Stimulated activated CD4-positive, alpha-beta T cell treated with anti-CD3 and anti-CD28 coated beads, Interleukin-1b, Interleukin-23, amount 100 ng/mL, for 48 hours (primary cell): ENCODE measurements at regions not wholly inside any gene's neighbourhood (a gene's known extent, or its start where the extent isn't known, plus 50 kb on each side); places are given as distances from the start of the nearest gene placed in this dataset.
A peak's percentile ranks its signal among the peaks of the same experiment; 100 is the strongest.

ENCODE experiments used
- DNase-seq: peaks from one replicate; pipeline ENCODE4 v3.0.0-alpha.2; 2020

DNA sequence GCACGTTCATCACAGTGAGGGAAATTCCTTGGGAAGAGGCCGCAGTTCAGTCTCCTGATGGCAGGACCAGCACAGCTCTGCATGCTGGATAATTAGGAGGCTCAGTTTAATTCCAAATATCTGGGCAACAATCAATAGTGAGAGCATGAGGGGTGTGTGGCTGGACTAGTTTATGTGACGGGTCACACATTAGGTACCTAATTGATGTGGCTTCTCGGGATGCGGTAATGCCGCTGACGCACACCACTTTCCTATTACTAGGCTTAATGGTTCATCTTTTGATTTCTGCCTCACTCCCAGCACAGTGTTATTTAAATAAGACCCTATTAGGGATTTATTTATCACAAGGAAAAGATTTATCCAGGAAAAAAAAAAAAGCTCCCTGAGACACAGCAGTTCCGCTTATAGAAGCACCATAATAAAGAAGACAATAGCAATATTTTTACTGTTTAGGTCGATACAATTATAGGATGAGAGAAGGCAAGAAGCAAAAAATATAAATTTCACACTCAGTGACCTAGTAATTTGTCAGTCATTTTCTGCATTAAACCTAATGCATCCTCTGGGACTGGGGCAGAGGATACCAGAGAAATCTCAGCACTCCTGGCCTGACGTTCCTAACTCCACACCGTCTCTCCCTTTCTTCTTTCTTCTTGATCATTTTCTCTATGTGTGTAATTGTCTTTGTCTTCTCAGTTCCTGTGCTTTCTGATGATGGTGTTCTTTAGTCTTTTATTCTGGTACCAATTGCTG is 264.7 kb upstream of the SLC14A2 start:
- no peak for DNase-seq

DNA sequence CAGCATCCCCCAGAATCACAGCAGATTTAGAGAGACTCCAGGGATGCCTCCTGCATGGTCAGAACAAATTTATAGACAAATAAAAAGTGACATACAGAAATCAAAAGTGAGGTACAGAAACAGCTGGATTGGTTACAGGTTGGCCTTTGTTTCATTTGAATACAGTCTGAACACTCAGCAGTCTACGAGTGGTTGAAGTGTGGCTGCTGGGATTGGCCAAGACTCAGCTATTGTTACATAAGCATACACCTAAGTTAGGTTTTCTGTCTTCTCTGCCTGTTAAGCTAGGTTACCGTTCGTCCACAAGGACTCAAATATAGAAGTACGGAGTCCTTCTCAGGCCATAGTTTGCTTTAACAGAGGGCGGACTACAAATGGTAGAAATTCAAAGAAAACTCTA is 262.4 kb upstream of the SLC14A2 start:
- no peak for DNase-seq

DNA sequence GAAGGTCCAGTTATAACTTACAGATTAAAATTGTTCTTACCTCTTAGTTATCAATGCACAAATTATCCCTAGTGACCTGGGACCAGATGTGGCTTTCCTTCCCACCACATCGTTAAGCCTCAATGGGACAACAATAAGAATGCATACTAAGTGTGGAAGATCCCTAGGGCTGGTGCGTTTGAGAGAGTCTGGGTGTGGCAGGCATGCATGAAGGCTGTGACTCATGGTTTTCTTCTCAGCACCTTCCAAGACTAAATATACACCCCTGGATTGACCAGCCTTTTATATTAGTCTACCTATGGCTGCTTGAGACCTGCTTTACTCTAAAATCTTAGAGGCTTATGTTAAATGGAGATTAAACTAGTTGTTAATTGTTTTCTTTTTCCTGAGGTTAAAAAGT is 261.7 kb upstream of the SLC14A2 start:
- DNase-seq, result no peak

DNA sequence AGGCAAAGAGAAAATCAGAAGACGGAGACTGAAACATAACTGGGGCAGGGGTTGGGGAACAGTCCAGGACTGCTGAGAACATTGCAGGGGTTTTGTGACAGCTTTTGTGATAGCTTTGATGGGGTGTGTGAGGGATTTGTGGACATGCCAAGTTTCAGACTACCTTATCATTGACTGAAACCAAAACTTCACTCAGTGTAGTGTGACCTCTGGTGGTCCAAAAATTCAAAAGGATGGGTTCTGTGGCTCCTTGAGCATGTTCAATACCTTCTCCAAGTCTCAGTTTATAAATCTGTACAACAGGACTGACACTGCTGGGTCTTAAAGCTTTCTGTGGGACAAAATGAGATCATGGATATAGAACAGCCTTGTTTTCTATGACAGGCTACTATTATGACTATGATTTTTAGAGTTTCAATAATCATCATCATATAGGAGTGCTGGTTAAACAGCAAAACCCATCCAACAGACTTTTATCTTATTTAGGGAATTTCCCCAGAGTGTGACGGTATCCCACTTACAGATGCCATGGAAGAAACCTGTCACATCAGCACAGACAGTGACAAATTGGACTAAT is 259.2 kb upstream of the SLC14A2 start:
- DNase-seq, result no peak

DNA sequence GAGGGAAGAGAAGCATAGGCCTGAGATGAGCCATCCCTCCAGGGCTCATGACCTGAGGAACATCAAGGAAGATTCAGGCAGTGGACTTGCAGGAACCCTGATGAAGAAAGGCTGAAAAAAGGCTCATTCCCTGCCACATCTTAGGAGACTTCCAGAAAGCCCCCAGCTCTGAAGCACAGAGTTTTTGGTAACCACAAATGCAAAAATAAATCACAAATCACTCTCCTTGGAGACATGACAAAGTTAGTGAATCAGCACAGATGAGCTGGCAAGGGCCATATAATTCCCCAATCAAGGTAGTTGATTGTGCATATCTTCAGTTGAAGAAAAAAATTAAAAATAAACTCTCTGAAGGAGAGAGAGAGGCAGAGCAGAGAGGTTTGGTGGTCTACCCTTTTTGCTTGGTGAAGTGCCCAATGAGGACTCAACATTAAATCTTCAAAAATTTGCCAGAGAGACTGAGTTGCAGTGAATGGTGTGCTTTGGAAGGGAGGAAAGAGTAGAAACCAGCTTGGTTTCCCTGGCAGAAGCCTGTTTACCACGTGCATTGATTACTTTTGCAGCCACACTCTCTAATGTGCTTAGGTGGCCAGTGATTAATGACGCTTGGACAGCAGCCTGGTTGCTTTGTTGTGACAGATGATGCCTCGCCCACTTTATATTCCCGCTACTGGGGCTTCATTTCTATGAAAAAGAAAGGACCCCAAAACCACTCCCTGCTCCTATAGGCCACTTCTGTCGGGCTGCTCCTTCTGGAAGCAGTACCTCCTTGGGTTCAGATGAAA is 257.4 kb upstream of the SLC14A2 start:
- DNase-seq, result no peak

- DNase-seq, result no peak
These were observed 255.8 kb upstream of the SLC14A2 start for GRCh38 chr18:45359275-45360009.

- DNase-seq, result no peak
These were observed 254.0 kb upstream of the SLC14A2 start for GRCh38 chr18:45361125-45361851.

GRCh38 chr18:45363196-45363595 is 252.1 kb upstream of the SLC14A2 start:
- no peak for DNase-seq

DNA sequence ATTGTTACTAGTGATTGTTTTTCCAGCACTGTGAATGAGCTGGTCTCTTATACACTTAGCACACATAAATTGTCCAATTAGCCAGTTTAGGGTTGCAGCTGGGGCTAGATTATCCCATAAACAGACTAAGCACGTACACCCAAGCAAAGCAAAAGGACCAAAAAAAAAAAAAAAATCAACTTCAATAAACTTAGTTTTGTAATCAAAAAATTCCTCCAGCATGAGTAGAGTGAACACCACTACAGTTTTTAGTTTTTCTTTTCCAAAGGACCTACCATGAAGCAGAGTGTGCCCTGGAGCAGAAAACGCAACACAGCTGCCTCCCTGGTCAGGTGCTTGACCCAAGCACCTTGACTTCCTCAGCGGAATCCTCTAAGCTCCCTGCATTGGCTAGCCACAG is 249.4 kb upstream of the SLC14A2 start:
- no peak for DNase-seq

DNA sequence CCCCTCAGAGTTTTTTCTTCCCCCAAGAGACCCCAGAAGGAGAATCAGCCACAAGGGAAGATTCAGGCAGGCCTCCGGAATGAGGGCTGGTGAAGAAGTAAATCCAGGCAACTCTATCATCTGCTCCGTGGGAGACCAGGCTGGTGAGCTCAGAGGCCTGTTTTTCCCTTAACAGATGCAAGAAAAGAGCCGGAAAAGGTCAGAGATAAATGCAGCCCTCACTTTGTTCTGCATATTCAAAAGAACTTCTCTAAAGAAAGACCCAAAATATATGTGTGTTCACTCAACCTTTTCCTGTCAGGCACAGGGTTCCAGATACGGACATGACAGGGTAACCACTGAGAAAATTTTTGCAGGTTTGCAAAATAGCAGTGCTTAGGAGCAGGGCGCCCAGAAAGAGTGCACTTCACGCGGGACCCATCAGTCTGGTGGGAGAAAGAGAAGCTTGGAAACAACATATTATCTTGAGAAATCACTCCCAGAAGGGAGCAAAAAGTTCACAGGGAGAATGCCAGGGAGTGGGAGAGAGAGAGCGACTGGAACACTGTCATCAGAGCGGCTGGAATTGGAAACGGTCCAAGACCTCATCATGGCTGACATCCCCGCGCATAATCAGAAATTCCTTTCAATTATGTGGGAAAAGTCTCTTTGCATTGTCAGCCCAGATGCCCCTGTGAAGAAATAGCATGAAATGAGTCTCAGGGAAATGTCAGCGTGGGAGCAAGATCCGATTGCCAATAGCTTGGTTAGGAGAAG is 244.8 kb upstream of the SLC14A2 start:
- no peak for DNase-seq

GRCh38 chr18:45373286-45373880 is 241.9 kb upstream of the SLC14A2 start:
- no peak for DNase-seq

GRCh38 chr18:45374236-45374635 is 241.0 kb upstream of the SLC14A2 start:
- no peak for DNase-seq

DNA sequence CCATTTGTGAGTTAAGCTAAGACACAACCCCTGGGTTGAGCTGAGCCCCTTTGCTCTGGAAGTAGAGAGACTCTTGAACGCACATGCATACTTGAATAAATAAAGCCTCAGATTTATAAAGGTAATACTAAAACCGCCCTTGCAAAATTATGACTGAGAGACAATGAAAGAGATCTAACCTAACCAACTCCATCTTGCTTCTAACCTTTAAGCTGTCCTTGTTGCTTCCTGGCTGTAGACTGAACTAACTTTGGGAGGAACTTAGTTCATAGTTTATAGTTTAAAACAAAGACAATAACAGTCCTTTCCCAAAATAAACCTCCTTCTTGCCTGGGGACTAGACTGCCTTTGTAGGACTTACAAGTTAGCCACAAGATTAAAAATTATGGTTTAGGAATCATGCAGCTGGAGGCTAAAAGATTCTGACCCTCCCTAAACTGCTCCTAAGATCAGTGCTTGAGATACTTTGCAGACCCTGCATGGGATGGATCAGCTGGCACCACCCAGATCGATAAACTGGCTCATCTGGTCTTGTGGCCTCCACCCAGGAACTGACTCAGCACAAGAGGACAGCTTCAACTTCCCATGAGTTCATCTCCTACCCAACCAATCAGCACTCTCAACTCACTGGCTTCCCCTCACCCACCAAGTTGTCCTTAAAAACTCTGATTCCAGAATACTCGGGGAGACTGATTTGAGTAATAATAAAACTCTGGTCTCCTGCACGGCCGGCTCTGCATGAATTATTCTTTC is 240.2 kb upstream of the SLC14A2 start:
- no peak for DNase-seq

GRCh38 chr18:45376193-45376592 is 239.1 kb upstream of the SLC14A2 start:
- no peak for DNase-seq

GRCh38 chr18:45378308-45378707 is 237.0 kb upstream of the SLC14A2 start:
- no peak for DNase-seq

- no peak for DNase-seq
These were observed 236.3 kb upstream of the SLC14A2 start for GRCh38 chr18:45378933-45379332.

DNA sequence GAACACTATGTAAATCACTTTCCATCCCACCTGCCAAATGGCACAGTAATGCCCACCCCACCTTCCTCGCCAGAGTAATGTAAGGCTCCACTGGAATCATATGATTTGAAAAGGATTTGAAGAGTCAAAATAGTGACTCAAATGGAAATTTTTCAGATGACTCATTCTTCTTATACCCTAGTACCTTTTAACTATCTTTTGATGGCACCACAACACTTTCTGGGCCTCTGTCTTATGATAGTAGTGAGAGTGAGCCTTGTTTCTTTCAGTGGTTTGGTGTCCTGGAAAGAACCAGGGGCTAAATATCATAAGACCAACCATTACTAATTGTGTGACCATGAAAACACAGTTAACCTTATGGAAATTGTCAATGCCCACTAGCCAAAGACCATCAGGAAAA is 235.4 kb upstream of the SLC14A2 start:
- DNase-seq, result no peak

- DNase-seq, result no peak
These were observed 234.0 kb upstream of the SLC14A2 start for GRCh38 chr18:45381282-45381681.

DNA sequence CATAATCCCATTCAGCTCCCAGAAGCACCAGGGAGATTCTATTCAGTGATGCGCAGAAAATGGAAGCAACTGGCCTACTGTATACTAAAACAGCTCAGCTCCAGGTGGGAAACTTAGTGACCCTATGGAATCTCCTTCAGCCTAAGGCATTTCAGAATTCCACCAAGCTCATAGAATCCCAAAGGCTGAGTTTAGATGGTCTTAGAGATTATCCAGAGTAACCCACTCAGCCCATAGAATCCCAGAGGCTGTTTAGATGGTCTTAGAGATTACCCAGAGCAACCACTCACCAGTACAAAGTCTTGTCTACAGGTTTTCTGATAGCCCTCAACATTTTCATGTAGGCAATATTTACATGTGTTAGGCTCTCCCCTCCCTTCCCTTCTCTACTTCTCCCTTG is 232.0 kb upstream of the SLC14A2 start:
- no peak for DNase-seq

DNA sequence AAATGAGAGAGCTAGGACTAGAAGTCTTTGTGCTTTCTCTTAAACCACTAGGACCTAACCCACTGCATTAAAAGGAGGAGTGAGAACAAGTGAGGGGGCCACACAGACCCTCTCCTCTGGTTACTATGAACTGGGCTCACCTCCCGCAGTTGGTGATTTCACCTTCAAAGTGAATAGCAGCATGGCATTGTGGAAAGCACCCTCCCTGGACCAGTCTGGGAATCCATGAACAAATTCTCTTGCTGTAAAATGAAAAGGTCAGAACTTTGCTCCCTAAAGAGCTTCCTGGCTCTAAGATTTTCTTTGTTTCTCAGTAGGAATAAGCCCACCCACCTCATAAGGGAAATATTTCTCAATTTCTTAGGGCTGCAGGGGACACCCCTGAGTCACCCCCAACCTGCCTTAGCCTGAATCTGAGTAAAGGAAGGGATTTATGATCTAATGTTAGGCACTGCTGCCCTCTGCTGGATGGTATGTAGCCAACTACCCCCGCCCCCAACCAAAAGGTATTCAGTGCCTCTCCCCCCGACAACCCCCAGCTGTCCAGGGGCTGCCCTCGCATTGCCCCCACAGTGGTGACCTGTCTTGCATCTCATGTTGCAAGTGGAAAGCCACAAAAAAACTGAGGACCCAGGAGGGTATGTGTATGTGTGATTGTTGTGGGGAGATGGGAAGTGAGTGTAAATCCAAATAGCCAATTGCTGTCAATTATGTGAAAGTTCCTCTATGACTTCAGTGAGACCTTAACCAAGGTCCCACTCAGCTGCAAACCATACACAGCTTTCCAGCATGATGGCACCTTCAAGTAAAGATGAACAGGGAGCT is 230.9 kb upstream of the SLC14A2 start:
- peak; percentile 28 for DNase-seq
